CD8-positive, alpha-beta memory T cell (primary cell): ENCODE measurements at regions not wholly inside any gene's neighbourhood (a gene's known extent, or its start where the extent isn't known, plus 50 kb on each side); places are given as distances from the start of the nearest gene placed in this dataset.

Experiments
- CTCF ChIA-PET: fragments of 350-600 bp; sonication (Branson Sonifier 250); formaldehyde crosslinking; loops from one replicate; lab custom pipeline; 2021; ENCODE audit warnings: antibody characterized with exemption; lab: Charles Lee
- POLR2A ChIA-PET: fragments of 350-600 bp; sonication (Branson Sonifier 250); formaldehyde crosslinking; loops from one replicate; lab custom pipeline; 2021; ENCODE audit warnings: antibody characterized with exemption; lab: Charles Lee
- DNase-seq, 5 donors: peaks; one replicate each; pipeline versions ENCODE4 v3.0.0 to v3.0.0-alpha.2; 2020 to 2022; ENCODE audit warnings: mixed read lengths in 1 of 5
- H3K27ac ChIP-seq: one replicate; pipeline ENCODE4 v1.7.0; 2013; ENCODE audit warnings: low read depth, mild to moderate bottlenecking, low read length, moderate library complexity
- H3K27me3 ChIP-seq: 2 replicates; pipeline ENCODE4 v1.7.0; 2013; ENCODE audit warnings: low read length, mild to moderate bottlenecking; ENCODE audit not compliant: insufficient read depth, poor library complexity, severe bottlenecking
- H3K36me3 ChIP-seq: 2 replicates; pipeline ENCODE4 v1.7.0; 2013; ENCODE audit warnings: mild to moderate bottlenecking, low read length, moderate library complexity; ENCODE audit not compliant: insufficient read depth
- H3K4me1 ChIP-seq: 2 replicates; pipeline ENCODE4 v1.7.0; 2013; ENCODE audit warnings: mild to moderate bottlenecking, low read length, moderate library complexity; ENCODE audit not compliant: insufficient read depth
- H3K4me3 ChIP-seq: 2 replicates; pipeline ENCODE4 v1.7.0; 2013; ENCODE audit warnings: mild to moderate bottlenecking, low read length
- H3K9me3 ChIP-seq: 2 replicates; pipeline ENCODE4 v1.7.0; 2013; ENCODE audit warnings: mild to moderate bottlenecking, low read length
- H3K27ac Mint-ChIP-seq, 8 donors: one replicate each; pipeline ENCODE4 v1.8.0; 2020 to 2021; ENCODE audit warnings: mixed read lengths in 8 of 8, mild to moderate bottlenecking in 6 of 8, inconsistent platforms in 3 of 8, moderate library complexity in 3 of 8
- H3K27me3 Mint-ChIP-seq, 2 donors: one replicate each; pipeline ENCODE4 v1.8.0; 2020 to 2021; ENCODE audit warnings: mixed read lengths in 2 of 2, mild to moderate bottlenecking in 1 of 2, moderate library complexity in 1 of 2
- H3K36me3 Mint-ChIP-seq, 3 donors: one replicate each; pipeline ENCODE4 v1.8.0; 2020 to 2021; ENCODE audit warnings: mixed read lengths in 3 of 3, inconsistent platforms in 1 of 3, mild to moderate bottlenecking in 1 of 3
- H3K4me1 Mint-ChIP-seq, 3 donors: one replicate each; pipeline ENCODE4 v1.8.0; 2020 to 2021; ENCODE audit warnings: mixed read lengths in 3 of 3, inconsistent platforms in 1 of 3, mild to moderate bottlenecking in 1 of 3
- H3K4me3 Mint-ChIP-seq, 7 donors: one replicate each; pipeline ENCODE4 v1.8.0; 2020 to 2021; ENCODE audit warnings: mixed read lengths in 7 of 7, mild to moderate bottlenecking in 6 of 7, moderate library complexity in 4 of 7, inconsistent platforms in 2 of 7
- H3K9me3 Mint-ChIP-seq, 5 donors: one replicate each; pipeline ENCODE4 v1.8.0; 2020 to 2022; ENCODE audit warnings: mixed read lengths in 5 of 5, mild to moderate bottlenecking in 3 of 5, moderate library complexity in 2 of 5, inconsistent platforms in 1 of 5

GRCh38 chr1:177833631-177834030, 136.2 kb downstream of the SEC16B start:
- H3K4me1 ChIP-seq: no peaks in the 10 kb centered on the region
- no peak overlapping the region for H3K27ac ChIP-seq
- no peaks in the 10 kb centered on the region for H3K4me1 Mint-ChIP-seq
- H3K9me3 ChIP-seq: no peaks in the 10 kb centered on the region
- no peak overlapping the region for H3K27ac Mint-ChIP-seq
- no peaks in the 10 kb centered on the region for H3K36me3 Mint-ChIP-seq
- H3K9me3 Mint-ChIP-seq: peaks cover under 1 to 10% (median 6%) of the 10 kb centered on the region in 5 donors
- no peak overlapping the region for H3K4me3 Mint-ChIP-seq
- no peaks in the 10 kb centered on the region for H3K27me3 ChIP-seq
- ChIA-PET POLR2A (no interaction called here), CTCF (no interaction called here)
- H3K27me3 Mint-ChIP-seq: no peaks in the 10 kb centered on the region
- H3K36me3 ChIP-seq: no peaks in the 10 kb centered on the region
- no peak for DNase-seq
- H3K4me3 ChIP-seq: no peak overlapping the region

- H3K9me3 Mint-ChIP-seq: peaks cover 2 to 10% (median 7%) of the 10 kb centered on the region in 5 donors
- H3K9me3 ChIP-seq: no peaks in the 10 kb centered on the region
- no peak overlapping the region for H3K4me3 Mint-ChIP-seq
- no peaks in the 10 kb centered on the region for H3K36me3 Mint-ChIP-seq
- no peaks in the 10 kb centered on the region for H3K4me1 Mint-ChIP-seq
- no peak overlapping the region for H3K27ac Mint-ChIP-seq
- no peak overlapping the region for H3K4me3 ChIP-seq
- H3K36me3 ChIP-seq: no peaks in the 10 kb centered on the region
- ChIA-PET CTCF (interaction anchor here (0.7 kb wide), 1 partner anchor 173 kb away, joined by 4 read pairs; no protein-coding TSS in a partner anchor), POLR2A (no interaction called here)
- no peaks in the 10 kb centered on the region for H3K27me3 ChIP-seq
- no peak for DNase-seq
- H3K27ac ChIP-seq: no peak overlapping the region
- no peaks in the 10 kb centered on the region for H3K27me3 Mint-ChIP-seq
- no peaks in the 10 kb centered on the region for H3K4me1 ChIP-seq
These were observed 139.2 kb downstream of the SEC16B start for GRCh38 chr1:177830531-177831135.

- no peaks in the 10 kb centered on the region for H3K9me3 ChIP-seq
- no peaks in the 10 kb centered on the region for H3K4me1 ChIP-seq
- ChIA-PET CTCF (no interaction called here), POLR2A (no interaction called here)
- no peaks in the 10 kb centered on the region for H3K27me3 Mint-ChIP-seq
- no peaks in the 10 kb centered on the region for H3K36me3 ChIP-seq
- no peaks in the 10 kb centered on the region for H3K27me3 ChIP-seq
- peak overlapping the region in 1 of 8 donors; percentile 16 for H3K27ac Mint-ChIP-seq
- H3K4me1 Mint-ChIP-seq: no peaks in the 10 kb centered on the region
- H3K27ac ChIP-seq: no peak overlapping the region
- no peaks in the 10 kb centered on the region for H3K36me3 Mint-ChIP-seq
- H3K4me3 ChIP-seq: no peak overlapping the region
- no peak for DNase-seq
- peaks cover 0 to 9% (median 7%) of the 10 kb centered on the region in 5 donors for H3K9me3 Mint-ChIP-seq
- no peak overlapping the region for H3K4me3 Mint-ChIP-seq
These were observed 144.5 kb downstream of the SEC16B start for GRCh38 chr1:177825276-177825901.

GRCh38 chr1:177824508-177824982, 145.3 kb downstream of the SEC16B start:
- H3K9me3 Mint-ChIP-seq: peaks cover 0 to 9% (median 5%) of the 10 kb centered on the region in 5 donors
- Histone ChIP-seq H3K4me3 (no peak overlapping the region), H3K27ac (no peak overlapping the region), H3K36me3 (no peaks in the 10 kb centered on the region), H3K4me1 (no peaks in the 10 kb centered on the region), H3K27me3 (no peaks in the 10 kb centered on the region), H3K9me3 (no peaks in the 10 kb centered on the region)
- CTCF ChIA-PET: no interaction called here
- H3K4me1 Mint-ChIP-seq: no peaks in the 10 kb centered on the region
- no peak for DNase-seq
- H3K36me3 Mint-ChIP-seq: no peaks in the 10 kb centered on the region
- POLR2A ChIA-PET: no interaction called here
- no peak overlapping the region for H3K4me3 Mint-ChIP-seq
- H3K27me3 Mint-ChIP-seq: no peaks in the 10 kb centered on the region
- no peak overlapping the region for H3K27ac Mint-ChIP-seq

- no peaks in the 10 kb centered on the region for H3K36me3 Mint-ChIP-seq
- H3K4me1 ChIP-seq: no peaks in the 10 kb centered on the region
- ChIA-PET CTCF (no interaction called here), POLR2A (no interaction called here)
- no peaks in the 10 kb centered on the region for H3K4me1 Mint-ChIP-seq
- H3K36me3 ChIP-seq: no peaks in the 10 kb centered on the region
- no peak overlapping the region for H3K27ac ChIP-seq
- H3K9me3 Mint-ChIP-seq: peaks cover 0 to 17% (median 3%) of the 10 kb centered on the region in 5 donors
- no peak for DNase-seq
- no peak overlapping the region for H3K4me3 ChIP-seq
- no peak overlapping the region for H3K4me3 Mint-ChIP-seq
- no peaks in the 10 kb centered on the region for H3K27me3 ChIP-seq
- H3K9me3 ChIP-seq: no peaks in the 10 kb centered on the region
- H3K27me3 Mint-ChIP-seq: no peaks in the 10 kb centered on the region
- H3K27ac Mint-ChIP-seq: no peak overlapping the region
These were observed 149.6 kb downstream of the SEC16B start for GRCh38 chr1:177820213-177820612.

- Mint-ChIP-seq H3K4me3 (no peak overlapping the region), H3K27ac (no peak overlapping the region), H3K27me3 (no peaks in the 10 kb centered on the region), H3K4me1 (no peaks in the 10 kb centered on the region), H3K36me3 (no peaks in the 10 kb centered on the region), H3K9me3 (peaks cover 0 to 18% (median 3%) of the 10 kb centered on the region in 5 donors)
- no peaks in the 10 kb centered on the region for H3K9me3 ChIP-seq
- H3K27me3 ChIP-seq: no peaks in the 10 kb centered on the region
- H3K36me3 ChIP-seq: no peaks in the 10 kb centered on the region
- no peak overlapping the region for H3K4me3 ChIP-seq
- H3K27ac ChIP-seq: no peak overlapping the region
- H3K4me1 ChIP-seq: no peaks in the 10 kb centered on the region
- no peak for DNase-seq
- ChIA-PET POLR2A (no interaction called here), CTCF (no interaction called here)
These were observed 151.7 kb downstream of the SEC16B start for GRCh38 chr1:177817937-177818875.

- H3K9me3 ChIP-seq: no peaks in the 10 kb centered on the region
- Mint-ChIP-seq H3K4me3 (no peak overlapping the region), H3K27me3 (no peaks in the 10 kb centered on the region), H3K27ac (no peak overlapping the region), H3K4me1 (no peaks in the 10 kb centered on the region), H3K36me3 (no peaks in the 10 kb centered on the region), H3K9me3 (peaks cover 6 to 31% (median 11%) of the 10 kb centered on the region in 5 donors)
- H3K27ac ChIP-seq: no peak overlapping the region
- ChIA-PET CTCF (no interaction called here), POLR2A (no interaction called here)
- no peaks in the 10 kb centered on the region for H3K27me3 ChIP-seq
- no peaks in the 10 kb centered on the region for H3K36me3 ChIP-seq
- DNase-seq: no peak
- H3K4me3 ChIP-seq: no peak overlapping the region
- H3K4me1 ChIP-seq: no peaks in the 10 kb centered on the region
These were observed 157.2 kb downstream of the SEC16B start for GRCh38 chr1:177812650-177813049.

DNA sequence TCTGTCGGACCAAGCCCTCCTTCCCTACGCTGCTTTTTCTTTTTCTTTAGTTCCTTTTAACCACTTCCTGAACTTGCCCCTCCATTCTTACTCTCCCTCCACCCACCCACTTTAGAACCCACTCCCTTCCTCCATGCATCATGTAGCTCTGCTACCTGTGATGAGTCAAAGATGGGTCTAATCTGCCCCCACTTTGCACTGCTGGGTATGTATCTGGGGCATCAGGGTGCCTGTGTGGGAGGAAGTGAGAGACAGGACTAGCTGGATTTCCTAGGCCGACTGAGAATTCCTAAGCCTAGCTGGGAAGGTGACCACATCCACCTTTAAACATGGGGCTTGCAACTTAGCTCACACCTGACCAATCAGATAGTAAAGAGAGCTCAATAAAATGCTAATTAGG, 157.7 kb downstream of the SEC16B start:
- peaks cover 6 to 31% (median 12%) of the 10 kb centered on the region in 5 donors for H3K9me3 Mint-ChIP-seq
- no peaks in the 10 kb centered on the region for H3K4me1 Mint-ChIP-seq

More for the DNA sequence above, 157.7 kb downstream of the SEC16B start:
- H3K27me3 ChIP-seq: no peaks in the 10 kb centered on the region
- H3K36me3 ChIP-seq: no peaks in the 10 kb centered on the region
- no peaks in the 10 kb centered on the region for H3K4me1 ChIP-seq
- CTCF ChIA-PET: no interaction called here
- Mint-ChIP-seq H3K36me3 (no peaks in the 10 kb centered on the region), H3K27ac (no peak overlapping the region), H3K27me3 (no peaks in the 10 kb centered on the region), H3K4me3 (no peak overlapping the region)
- no peak overlapping the region for H3K27ac ChIP-seq
- DNase-seq: no peak
- H3K9me3 ChIP-seq: no peaks in the 10 kb centered on the region
- POLR2A ChIA-PET: no interaction called here
- no peak overlapping the region for H3K4me3 ChIP-seq
